ENCODE measurements at regions not wholly inside any gene's neighbourhood (a gene's known extent, or its start where the extent isn't known, plus 50 kb on each side); places are given as distances from the start of the nearest gene placed in this dataset.

GRCh38 chr4:174586651-174587050 lies 64.4 kb upstream of the HPGD start:
- DNase-seq (ENCODE audit: low read depth), result no peak

GRCh38 chr4:174583056-174583455 lies 60.8 kb upstream of the HPGD start:
- no peak for DNase-seq (ENCODE audit: low read depth)

DNA sequence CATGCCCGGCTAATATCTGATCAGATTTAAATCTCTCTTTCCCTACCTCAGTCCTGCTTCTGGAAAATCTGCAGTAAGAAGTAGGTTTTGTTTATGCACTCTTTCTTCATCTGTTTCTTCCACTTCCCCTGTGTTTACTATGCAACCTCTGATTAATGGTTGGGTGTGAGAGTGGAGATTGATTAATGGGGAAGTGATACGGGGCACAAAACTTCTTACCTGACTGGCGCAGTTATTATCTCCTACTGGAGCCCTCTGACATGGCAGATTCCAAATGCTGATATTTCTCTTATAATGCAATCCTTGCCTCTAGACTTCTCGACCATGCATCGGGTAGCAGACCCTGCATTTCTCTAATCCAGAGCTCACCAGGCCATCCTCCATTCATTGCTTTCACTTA lies 60.2 kb upstream of the HPGD start:
- no peak for DNase-seq (ENCODE audit: low read depth)

GRCh38 chr4:174581901-174582300 lies 59.6 kb upstream of the HPGD start:
- no peak for DNase-seq (ENCODE audit: low read depth)

DNA sequence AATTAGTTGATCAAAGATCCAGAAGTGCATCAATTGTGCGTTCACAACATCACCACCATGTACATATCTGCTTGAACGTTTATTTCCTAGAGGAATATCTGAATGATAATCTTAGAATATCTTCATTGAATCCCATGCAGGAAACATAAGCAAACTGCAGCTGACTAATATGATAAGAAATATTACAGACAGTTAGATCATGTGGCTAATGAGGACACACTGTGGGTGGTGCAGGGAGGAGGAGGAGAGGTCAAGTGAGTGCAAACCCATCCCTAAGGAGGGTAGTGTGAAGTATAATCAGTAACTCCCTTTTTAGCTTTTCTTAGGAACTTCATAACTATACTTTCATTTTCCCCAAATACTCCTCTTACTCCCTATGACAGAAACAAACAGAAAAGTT lies 58.3 kb upstream of the HPGD start:
- DNase-seq (ENCODE audit: low read depth), result no peak

DNA sequence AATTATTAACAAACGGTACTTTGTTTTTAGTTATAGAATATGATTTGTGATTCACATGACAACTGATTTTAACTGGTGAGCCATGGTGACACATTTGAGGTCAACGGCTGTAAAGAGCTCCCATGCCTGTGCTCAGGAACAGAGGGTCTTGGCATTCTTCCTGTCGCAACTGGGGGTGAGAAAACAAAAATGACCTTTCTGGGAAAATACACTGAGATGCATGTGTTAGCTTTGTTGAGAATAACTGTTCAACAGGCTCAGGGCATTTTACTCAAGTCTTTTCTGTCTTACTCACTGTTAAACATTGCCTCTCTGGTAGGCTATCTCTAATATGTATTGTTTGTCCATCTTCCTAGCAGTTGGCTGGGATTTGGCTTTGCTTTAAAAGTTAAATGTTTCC lies 57.1 kb upstream of the HPGD start:
- DNase-seq (ENCODE audit: low read depth), result no peak

DNA sequence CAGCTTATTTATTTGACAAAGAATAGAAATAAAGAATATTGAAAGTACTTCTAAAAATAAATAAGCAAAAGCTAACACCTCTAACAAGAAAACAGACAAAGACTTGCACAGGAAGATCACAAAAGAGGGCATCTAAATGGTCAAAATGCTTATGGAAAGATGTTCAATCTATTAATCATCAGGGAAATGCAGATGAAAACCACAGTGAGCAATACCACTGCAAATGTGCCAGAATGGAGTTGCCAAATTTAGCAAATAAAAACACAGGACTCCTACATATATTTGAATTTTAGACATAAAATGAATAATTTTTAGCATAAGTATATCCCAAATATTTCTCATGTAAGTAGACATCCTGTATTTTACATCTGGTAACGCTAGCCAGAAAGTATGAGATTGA lies 56.1 kb upstream of the HPGD start:
- DNase-seq (ENCODE audit: low read depth), result peak; percentile 18

DNA sequence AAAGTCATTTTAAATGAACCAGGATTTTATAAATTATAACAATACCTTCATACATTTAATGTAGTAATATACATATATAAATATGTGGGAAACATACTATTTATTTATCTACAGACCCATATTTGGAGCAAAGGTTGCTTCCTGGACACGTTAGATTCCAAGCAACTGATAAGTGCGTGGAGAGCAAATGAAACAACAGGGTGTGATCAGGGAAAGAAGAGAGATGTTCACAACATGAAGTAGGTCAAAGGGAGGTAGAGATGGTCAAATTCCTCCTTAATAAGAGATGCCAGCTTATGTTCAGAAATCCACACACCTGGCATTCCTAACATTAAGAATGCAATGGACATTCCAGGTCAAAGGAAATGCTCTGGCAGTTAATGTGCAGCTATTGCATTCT lies 53.1 kb upstream of the HPGD start:
- no peak for DNase-seq (ENCODE audit: low read depth)

Data from non-pigmented ciliary epithelial cell (primary cell).